Posterior cingulate gyrus (tissue), 11 donors: ENCODE measurements at regions not wholly inside any gene's neighbourhood (a gene's known extent, or its start where the extent isn't known, plus 50 kb on each side); places are given as distances from the start of the nearest gene placed in this dataset.
"Not testable (repeated sequence)": the region's sequence is repeated elsewhere in the genome, so short reads cannot be mapped to it uniquely, and the experiment has no call there.

Experiments used
- DNase-seq, 10 donors: peaks; one replicate each; pipeline versions ENCODE4 v3.0.0 to v3.0.0-alpha.2; 2020 to 2021; ENCODE audit warnings: mixed read lengths in 3 of 10
- intact Hi-C: fragments of 100-400 bp; cut with DNase I; formaldehyde crosslinking; loops from one replicate; pipeline ENCODE4 v1.15.1; 2023

DNA sequence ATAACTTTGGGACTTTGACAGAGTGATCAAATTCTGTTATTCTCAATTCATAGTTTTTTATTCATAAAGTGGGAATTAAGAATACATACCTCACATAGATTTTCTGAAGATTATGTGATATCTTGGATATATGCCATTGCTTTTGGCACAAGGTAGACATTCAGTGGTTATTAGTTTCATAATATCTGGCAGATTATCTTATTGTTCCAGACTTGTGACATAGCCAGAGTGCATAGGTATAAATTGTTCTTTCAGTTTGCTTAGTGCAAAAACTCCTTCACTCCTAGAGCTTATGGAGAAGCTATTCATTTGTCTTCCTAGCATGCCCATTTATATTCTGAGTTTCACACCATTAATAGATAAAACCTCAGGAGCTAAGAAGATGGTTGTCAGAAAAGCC lies 222.0 kb downstream of the KCNE4 start:
- intact Hi-C loops, result no loop called here
- no peak for DNase-seq

DNA sequence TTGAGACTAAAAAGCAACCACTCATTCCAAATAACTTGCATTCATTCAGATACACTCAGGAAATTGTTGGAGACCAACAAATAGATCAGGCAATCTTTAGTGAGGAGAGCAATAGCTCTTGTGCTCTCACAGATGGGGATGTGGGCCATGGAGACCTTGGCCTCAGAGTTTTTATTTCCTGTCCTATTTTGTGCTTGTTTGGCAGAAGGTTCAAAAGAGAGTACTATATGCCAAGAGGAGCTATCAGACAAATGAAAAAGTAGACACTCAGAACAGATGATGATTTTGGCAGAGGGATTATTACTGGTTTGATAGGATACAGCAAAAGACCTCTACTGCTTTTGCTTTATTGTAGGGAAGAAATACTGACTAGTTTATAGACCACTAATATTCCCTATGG lies 230.2 kb downstream of the KCNE4 start:
- intact Hi-C loops, result no loop called here
- no peak for DNase-seq

DNA sequence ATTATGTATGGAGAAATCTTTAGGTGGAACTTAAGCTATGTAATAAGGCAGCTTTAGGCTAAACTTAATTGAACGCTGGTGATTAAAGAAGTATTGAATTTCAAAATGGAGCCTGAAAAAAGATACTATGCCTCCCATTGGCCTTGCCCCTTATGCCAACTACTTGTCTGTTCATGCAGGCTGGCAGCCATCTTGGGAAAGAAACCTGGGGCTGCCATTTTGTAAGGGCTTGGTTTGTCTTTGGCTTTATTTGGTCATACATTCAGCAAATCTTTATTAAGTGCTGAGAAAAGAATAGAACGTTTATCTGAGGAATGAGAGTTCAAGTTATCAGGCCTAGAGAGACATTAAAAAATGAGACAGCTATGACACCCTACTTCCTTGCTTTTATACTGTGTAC lies 231.3 kb downstream of the KCNE4 start:
- DNase-seq, result no peak
- intact Hi-C loops, result no loop called here

DNA sequence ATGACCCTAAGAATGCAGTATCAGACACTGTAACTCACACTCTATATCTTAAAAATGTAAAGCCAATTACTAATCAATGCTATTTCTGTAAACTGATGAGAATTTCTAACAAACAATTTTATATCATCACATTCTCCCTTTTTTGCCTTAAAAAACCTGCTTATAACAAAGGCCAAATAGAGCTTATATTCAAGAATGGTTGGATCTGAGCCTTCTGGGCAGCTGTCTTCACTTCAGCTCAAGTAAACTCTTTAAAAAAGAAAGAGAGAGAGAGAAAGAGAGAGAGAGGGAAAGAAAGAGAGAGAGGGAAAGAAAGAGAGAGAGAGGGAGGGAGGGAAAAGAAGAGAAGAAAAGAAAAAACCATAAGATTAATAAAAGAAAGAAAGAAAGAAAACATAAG lies 231.8 kb downstream of the KCNE4 start:
- DNase-seq, result no peak
- intact Hi-C loops, result no loop called here

DNA sequence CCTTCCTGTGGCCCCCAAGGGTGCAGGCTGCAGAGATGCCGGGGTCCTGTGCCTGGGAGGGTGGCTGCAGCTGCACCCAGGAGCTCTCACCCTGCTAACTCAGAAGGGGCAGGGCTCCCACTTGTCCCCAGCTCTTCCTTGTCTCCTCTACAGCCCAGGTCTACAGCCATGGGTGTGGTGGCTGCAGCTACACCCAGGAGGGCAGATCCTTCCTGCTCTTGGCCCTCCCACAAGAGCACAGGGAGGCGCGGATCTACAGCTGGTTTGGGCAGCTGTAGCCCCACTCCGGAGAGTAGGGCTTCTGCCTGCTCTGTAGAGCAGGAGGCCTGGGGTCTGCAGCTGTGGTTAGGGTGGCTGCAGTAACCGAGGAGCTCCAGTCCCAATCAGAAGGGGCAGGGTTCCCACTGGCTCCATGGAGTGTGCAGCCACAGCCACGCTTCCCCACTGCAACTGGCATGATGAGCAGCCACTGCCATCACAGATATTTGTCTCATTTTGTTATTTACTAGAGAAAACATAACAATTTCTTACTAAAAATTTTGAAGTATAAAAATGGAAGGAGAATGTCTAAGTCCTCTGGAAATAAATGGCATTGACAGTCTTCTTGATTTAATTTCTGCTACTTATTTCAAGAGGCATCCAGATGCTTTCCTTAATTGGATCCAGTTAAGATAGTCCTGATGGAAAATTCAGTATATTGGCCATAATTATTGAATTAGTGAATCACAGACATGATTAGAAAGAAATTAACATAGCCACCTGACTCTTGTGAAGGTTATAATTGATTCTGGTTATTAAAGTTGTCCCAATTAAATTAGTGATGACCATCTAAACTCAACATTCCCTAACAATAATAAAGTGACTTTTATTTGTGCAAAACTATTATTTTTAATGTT lies 233.6 kb downstream of the KCNE4 start:
- DNase-seq, result no peak
- intact Hi-C loops, result no loop called here

DNA sequence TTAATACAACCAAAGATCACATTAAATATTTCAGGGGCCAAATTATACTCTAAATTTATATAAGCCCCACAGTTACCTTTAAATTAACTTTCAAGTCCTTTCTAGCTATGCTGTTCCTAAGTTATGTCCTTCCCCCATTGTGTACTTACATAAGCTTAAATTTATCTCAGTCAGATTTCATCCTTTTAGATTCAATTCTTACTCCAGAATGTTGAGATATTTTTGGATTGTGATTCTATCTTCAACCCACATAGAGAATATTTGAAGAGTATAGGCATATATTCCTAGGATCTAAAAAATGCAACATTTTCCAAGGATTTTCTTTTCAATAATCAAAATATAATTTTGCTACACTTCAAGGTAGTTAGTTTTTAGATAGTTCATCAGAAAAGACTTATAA lies 242.8 kb downstream of the KCNE4 start:
- DNase-seq, result no peak
- intact Hi-C loops, result no loop called here

DNA sequence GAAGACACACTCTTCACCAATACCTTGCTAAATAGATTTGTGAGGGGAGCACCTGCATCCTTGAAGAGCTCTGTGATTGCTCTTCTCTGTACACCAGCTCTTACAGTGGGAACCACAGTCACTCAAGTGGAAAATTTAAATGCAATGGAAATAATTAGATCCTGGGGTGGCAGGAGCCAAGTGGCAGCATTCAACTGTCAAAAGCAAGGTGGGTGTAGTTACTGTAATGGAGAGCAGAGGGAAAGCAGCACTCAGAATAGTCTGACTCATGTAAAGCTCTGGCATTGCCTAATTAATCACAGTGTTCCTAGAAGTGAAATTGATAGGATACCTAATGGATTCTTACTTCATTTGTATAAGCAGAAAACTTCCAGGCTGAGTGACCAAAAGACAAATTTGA lies 245.8 kb downstream of the KCNE4 start:
- intact Hi-C loops, result no loop called here
- DNase-seq, result peak in 1 of 10 donors; percentile 71

DNA sequence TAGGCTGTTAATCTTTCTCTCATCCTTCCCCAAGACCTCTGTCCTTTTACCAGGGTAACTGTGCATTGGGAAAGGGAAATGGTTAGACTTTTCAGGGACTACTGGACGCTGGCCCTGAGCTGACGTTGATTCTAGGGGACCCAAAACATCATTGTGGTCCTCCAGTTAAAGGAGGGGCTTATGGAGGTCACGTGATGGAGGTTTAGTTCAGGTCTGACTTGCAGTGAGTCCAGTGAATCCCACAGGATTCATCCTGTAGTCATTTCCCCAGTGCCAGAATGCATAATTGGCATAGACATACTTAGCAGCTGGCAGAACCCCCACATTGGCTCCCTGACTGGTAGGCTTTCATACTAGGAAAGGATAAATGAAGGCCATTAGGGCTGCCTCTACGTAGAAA lies 246.3 kb downstream of the KCNE4 start:
- intact Hi-C loops, DNase-seq: not testable (repeated sequence)

DNA sequence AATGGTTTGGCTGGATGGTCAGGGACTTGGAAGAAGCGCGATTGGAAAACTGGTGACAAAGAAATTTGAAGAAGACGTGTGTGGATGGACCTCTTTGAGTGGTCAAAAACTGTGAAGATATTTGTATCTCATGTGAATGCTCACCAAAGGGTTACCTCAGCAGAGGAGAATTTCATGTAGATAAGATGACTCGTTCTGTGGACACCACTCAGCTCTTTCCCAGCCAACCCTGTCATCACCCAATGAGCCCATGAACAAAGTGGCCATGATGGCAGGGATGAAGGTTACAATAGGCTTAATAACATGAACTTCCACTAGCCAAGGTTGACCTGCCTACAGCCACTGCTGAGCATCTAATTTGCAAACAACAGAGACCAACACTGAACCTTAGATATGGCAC lies 248.3 kb downstream of the KCNE4 start:
- intact Hi-C loops, result no loop called here
- DNase-seq, result no peak

DNA sequence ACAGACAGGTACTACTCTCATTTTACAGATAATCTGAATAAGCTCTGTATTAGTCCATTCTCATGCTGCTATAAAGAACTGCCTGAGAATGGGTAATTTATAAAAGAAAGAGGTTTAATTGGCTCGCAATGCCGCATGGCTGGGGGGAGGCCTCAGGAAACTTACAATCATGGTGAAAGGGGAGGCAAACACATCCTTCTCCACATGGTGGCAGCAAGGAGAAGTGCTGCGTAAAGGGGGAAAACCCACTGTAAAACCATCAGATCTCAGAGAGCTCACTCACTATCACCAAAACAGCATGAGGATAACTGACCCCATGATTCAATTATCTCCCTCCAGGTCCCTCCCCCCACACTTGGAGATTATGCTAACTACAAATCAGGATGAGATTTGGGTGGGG lies 254.4 kb downstream of the KCNE4 start:
- intact Hi-C loops, result no loop called here
- DNase-seq, result no peak

DNA sequence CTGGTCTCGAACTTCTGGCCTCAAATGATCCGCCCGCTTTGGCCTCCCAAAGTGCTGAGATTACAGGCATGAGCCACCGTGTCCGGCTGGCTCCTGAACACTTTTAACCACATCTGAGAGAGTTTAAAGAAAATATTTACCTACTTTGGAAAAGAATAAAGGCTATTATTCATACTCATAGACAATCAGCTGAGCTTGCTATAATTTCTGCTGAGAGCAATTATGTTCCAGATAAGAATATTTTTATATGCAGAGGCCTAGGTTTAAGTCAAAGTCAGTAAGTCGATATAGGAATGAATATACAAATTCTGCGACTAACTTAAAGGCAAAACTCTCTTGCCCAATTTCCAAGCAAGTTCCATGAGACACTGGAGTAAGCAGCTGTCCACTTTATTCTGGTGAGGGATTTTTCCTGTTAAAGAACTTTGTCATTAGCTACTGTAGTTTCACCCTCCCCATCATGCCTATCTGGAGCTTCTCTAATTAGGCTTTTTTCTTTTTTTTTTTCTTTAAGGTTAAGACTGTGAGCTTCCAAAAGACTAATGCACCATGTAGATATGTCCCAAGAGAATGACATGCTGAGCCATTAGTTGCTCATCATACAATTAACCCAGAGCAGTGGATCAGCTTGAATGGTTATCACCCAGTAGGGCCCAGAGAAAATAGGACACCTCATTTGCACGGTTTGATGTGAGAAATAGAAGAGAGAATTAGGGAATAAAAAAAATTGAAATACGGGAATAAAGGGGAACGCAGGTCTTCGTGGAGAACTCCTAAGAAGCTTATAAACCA lies 260.1 kb downstream of the KCNE4 start:
- intact Hi-C loops, result no loop called here
- DNase-seq, result no peak

DNA sequence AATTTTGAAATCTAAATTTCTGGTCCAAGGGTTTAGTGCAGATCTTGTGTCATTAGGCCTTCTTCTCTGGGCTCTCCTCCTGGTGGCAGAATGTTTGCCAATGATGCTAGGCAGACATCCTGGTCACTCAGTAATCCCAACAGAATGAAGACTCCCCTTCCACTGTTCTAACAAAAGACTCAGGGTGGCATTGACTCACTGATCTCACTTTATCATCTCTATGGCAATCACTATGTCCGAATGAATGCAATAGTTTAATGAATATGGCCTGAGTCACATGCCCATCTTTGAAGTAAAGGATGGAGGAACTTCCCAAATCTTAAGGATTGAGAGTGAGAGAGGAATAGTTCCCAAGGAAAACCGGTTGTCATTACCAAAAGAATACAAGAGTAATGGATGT lies 261.1 kb downstream of the KCNE4 start:
- no peak for DNase-seq
- intact Hi-C loops, result no loop called here

DNA sequence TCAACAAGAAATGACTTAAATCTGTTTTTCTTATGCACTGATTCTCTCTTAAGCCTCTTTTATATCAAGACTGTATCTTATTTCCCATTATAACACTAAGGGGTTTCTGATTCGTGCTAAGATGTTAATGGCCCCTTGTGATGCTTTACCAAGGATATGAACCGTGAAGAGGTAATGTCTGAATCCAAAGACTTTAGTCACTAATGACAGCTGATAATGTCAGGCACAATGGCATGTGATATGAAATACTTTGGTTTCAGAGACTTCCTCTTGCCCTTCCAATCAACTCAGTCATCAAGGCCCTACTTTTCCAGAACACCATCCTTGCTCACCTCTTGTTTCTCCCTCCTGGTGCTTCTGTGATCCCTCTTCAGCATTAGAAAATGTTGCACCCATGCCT lies 262.8 kb downstream of the KCNE4 start:
- intact Hi-C loops, result no loop called here
- no peak for DNase-seq

DNA sequence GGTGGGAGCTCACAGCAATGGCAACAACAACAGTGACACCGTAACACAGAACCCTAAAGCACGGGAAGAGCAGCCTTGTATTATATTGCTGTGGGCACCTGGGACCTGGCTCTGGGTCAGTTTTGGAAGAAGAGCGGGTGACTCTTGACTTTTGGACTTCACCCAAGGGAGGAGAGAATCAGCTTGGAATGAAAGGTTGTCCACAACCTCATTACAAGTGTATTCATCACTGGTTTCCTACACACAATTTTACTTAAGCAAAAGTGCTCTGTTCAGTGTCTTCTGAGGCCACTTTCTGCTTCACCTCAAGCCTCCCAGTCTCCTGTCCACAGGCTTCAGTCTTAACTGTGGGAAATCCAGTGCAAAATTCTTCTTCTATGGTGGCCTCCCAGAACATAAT lies 263.8 kb downstream of the KCNE4 start:
- intact Hi-C loops, result no loop called here
- DNase-seq, result no peak

DNA sequence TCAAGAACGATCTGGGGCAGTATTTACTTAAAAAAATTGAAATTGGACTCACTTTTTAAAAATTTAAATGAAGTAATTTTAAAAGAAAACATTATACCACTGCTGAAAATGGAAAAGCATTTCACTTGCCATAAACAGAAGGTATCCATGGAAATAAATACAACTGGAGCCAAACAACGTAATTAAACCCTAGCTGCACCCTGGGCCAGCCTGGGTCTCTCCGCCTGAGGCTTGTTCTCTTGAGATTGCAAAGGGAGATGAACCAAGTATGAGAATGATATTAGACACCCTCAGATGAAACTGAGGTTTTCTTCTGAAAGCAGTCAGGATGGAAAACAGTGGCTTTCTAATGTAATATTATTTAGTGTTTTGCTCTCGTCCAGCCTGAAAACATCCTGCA lies 264.4 kb downstream of the KCNE4 start:
- intact Hi-C loops, result no loop called here

DNA sequence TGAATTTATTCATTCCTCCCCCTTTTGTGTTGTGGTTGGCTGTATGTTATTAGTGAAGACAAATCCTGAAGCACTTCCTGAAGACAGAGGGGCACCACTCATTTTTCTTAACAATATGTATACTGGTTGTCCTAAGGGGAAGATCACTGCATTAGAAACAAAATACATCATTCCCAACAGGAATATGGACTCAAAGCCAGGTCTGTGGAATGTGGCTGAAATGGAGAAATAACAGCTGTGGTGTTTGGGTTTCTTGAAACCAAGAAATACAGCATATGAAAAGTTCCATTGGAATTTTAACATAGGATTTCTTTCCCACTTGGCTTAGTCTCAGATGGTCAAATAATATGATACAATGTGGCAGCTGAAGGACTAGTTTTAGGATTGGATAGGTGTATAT lies 267.6 kb downstream of the KCNE4 start:
- no peak for DNase-seq
- intact Hi-C loops, result no loop called here

More for the DNA sequence above, 264.4 kb downstream of the KCNE4 start:
- no peak for DNase-seq

DNA sequence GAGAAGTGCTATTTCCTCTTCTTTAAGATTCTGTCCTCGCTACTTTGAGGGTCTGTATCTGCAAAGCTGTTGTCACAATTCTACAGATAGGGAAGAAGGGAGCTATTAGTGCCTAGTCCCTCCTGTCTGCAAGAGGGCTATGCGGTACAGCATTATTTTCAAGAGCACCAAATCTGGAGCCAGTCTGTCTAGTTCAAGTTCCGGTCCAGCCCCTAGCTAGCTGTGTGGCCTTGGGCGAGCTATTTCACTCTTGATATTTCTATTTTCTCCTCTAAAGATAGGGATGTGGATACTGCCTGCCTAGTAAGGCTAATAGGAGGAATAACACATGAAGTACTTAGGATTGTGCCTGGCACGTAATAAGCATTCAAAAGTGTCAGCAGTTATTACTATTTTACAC lies 272.4 kb downstream of the KCNE4 start:
- no peak for DNase-seq
- intact Hi-C loops, result no loop called here

DNA sequence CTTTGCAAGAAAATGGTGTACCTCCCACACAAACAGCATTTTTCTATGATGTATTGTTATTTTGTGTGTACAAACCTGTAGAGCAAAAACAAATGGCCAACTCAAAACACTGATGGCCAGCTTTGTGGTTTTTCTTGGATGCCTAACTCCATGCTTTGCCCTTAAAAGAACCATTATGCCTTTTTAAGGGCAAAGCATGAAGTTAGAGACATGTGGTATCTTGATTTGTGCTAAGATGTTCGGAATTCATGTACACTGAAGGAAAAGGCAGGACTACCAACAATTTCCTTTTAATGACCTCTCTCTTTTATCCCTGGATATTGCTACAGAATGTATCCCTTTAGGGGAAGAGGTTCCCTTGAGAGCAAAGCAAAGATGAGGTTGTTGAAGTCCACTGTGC lies 273.6 kb downstream of the SCG2 start:
- intact Hi-C loops, result no loop called here

DNA sequence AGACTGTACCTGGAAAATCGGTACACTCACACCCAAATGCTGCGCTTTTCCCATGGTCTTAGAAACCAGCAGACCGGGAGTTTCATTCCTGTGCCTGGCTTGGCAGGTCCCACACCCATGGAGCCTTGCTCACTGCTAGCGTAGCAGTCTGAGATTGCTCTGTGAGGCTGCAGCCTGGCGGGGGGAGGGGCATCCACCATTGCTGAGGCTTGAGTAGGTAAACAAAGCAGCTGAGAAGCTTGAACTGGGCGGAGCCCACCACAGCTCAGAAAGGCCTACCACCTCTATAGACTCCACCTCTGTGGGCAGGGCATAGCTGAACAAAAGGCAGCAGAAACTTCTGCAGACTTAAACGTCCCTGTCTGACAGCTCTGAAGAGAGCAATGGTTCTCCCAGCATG lies 271.4 kb downstream of the SCG2 start:
- DNase-seq, intact Hi-C loops: not testable (repeated sequence)

More for the DNA sequence above, 273.6 kb downstream of the SCG2 start:
- DNase-seq, result no peak

DNA sequence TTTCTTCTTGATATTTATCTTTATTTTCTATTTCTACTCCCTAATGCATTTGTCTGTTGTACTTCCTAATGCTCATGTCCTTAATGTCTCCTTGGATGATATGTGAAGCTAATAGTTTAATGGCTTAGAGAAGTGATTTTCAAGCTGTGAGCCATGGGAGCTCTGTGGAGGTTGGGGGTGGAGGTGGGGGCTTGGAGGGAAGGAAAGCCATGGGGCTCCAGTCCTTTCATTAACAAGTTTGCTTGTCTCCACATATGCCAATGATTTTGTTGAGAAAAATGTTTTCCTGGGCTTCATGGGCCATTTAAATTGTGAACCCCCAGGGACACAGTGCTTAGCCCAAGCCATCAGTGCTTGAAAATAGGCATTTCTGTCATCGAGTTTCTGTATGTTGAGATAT lies 264.1 kb downstream of the SCG2 start:
- DNase-seq, result no peak
- intact Hi-C loops, result no loop called here

DNA sequence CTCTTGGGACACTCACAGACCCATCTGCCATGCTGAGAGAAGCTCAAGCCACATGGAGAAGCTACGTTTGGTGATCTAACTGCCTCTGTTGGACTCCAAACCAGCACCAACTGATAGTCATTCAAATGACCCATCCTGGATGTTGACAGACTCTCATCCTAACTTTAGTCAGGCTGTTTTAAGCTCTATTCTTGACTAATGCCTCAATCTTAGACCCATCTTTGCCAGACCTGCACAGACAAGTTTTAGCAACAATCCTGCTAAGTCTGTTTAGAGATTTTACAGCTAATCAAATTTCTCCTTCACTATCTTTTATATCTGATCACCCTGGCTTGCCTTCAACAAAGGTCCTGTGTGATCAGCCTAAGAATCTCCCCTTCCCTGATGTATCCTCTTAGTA lies 245.1 kb downstream of the SCG2 start:
- intact Hi-C loops, result no loop called here
- DNase-seq, result no peak

DNA sequence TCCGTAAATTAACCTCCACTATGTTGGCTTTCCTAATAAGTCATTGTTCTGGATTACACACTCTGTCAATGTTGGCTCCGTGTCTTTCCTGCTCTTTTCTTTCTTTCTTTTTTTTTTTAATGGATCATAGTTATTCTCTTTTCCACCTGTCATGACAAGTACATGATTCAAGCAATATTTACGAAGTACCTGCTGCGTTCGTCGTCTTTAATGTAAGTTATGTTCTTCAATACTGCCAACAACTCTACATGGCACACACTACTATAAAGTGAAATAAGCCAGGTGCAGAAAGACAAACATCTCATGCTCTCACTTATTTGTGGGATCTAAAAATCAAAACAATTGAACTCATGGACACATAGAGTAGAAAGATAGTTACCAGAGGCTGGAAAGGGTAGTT lies 239.1 kb downstream of the SCG2 start:
- intact Hi-C loops, result no loop called here
- DNase-seq, result no peak
